NT2/D1 (cell line): ENCODE measurements at regions not wholly inside any gene's neighbourhood (a gene's known extent, or its start where the extent isn't known, plus 50 kb on each side); places are given as distances from the start of the nearest gene placed in this dataset.

ENCODE experiments used
- SUZ12 ChIP-seq: IDR thresholded peaks from 2 replicates; pipeline ENCODE4 v1.6.1; 2011; ENCODE audit not compliant: insufficient read length, insufficient read depth; ENCODE audit errors: extremely low read depth
- YY1 ChIP-seq: IDR thresholded peaks from 2 replicates; pipeline ENCODE4 v1.6.1; 2011; ENCODE audit not compliant: insufficient read length, insufficient read depth
- ZNF274 ChIP-seq: IDR thresholded peaks from 2 replicates; pipeline ENCODE4 v1.6.1; 2011; ENCODE audit warnings: mild to moderate bottlenecking, low read depth, low read length

DNA sequence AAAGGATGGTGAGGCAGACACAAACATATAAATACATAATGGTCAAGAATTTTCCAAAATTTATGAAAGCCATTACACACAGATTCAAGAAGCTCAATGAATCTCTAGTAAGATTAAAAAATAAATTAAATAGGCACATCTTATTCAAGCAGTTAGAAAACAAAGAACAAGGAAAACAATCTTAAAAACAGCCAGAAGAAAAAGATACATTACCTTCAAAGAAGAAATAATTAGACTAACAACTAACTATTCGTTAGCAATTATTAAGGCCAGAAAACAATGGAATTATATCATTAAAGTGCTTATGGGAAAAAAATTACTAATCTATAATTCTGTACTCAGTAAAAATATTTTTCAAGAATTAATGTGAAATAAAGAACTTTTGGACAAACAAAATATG lies 593.1 kb downstream of the EBF1 start:
- TF ChIP-seq ZNF274 (no peak), SUZ12 (no peak), YY1 (no peak)
